ENCODE measurements at regions not wholly inside any gene's neighbourhood (a gene's known extent, or its start where the extent isn't known, plus 50 kb on each side); places are given as distances from the start of the nearest gene placed in this dataset.

DNA sequence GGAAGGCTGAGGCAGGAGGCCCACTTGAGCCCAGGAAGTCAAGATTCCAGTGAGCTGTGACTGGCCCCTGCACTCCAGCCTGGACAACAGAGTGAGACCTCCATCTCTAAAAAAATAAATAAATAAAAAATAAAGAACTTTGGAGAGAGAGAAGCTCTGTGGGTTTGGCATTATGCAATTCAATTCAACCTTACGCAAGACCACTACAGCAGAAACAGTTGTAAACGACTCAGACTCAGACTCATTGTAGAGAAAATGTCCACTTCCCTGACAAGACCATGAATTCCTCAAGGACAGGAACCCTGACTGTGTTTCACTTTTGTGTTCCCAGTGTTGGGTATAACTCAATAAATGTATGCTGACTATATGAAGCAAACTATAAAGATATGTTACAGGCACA is 90.3 kb upstream of the C3orf80 start:
- TF ChIP-seq, protein P1, sequence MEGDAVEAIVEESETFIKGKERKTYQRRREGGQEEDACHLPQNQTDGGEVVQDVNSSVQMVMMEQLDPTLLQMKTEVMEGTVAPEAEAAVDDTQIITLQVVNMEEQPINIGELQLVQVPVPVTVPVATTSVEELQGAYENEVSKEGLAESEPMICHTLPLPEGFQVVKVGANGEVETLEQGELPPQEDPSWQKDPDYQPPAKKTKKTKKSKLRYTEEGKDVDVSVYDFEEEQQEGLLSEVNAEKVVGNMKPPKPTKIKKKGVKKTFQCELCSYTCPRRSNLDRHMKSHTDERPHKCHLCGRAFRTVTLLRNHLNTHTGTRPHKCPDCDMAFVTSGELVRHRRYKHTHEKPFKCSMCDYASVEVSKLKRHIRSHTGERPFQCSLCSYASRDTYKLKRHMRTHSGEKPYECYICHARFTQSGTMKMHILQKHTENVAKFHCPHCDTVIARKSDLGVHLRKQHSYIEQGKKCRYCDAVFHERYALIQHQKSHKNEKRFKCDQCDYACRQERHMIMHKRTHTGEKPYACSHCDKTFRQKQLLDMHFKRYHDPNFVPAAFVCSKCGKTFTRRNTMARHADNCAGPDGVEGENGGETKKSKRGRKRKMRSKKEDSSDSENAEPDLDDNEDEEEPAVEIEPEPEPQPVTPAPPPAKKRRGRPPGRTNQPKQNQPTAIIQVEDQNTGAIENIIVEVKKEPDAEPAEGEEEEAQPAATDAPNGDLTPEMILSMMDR (optimal IDR thresholded peaks at IDR 0.05 in 1 of 3, IDR thresholded peaks at IDR 0.05 in 1 of 3, conservative IDR thresholded peaks at IDR 0.05 in 1 of 3; ENCODE audit: extremely low read depth in 1 of 3, insufficient read depth in 2 of 3, low read length in 3 of 3) = no peak
- TF ChIP-seq EZH2 (IDR thresholded peaks at IDR 0.05; ENCODE audit: low read length) = no peak
